Stimulated activated CD4-positive, alpha-beta T cell treated with anti-CD3 and anti-CD28 coated beads, Interleukin-4, amount 100 ng/mL, for 4 hours (primary cell): ENCODE measurements at regions not wholly inside any gene's neighbourhood (a gene's known extent, or its start where the extent isn't known, plus 50 kb on each side); places are given as distances from the start of the nearest gene placed in this dataset.

Experiments
- DNase-seq, 2 experiments: peaks; one replicate each; pipeline ENCODE4 v3.0.0-alpha.2; 2020

DNA sequence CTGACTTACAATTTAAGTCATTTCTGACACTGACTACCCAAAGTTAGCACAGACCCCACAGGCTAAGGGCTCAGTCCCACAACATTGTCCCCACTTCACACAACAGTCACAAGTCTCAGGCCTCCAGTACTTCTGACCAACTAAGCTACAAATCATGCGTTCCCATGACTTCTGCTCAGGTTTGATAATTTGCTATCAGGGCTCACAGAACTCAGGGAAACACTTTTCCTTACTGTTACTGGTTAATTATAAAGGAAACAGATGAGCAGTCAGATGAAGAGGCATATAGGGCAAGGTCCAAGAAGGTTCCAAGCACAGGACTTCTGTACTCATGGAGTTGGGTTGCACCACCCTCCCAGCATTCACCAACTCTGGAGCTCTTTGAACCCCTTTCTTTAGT lies 151.2 kb upstream of the TNR start:
- no peak for DNase-seq

DNA sequence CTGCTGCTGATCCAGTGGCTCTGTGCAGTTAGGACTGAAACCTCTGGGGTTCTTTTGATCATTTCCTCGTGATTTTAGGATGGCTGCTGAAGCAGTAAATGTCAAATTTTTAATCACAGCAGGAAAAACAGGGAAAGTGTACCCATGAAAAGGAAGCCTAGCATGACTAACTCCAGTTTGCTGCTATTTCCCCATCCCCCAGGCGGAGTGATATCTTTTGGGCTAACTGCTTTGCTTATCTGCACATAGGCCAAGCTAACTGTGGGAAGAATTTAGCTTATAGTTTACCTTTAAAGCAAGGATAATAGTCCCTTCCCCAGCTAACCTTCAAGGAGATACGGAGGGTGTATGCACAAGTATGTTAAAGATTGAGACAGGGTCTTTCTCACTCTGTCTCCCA lies 149.8 kb upstream of the TNR start:
- no peak for DNase-seq

DNA sequence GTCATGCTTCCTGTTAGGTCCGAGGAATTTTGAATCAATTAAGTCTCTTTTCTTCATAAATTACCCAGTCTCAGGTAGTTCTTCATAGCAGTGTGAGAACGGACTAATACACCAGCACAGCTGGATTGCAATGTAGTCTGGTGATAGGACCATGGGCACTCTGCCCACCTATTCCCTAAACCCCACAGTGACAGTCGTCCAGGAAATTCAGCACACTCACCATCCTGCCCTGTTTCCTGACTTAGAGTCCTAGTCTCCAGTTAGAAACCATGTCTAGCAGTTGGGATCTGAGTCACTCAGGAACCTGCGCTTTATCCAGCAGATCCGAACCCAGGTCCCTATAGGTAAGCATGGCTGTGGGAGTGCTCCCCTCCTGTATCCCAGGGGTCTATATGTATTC lies 149.3 kb upstream of the TNR start:
- DNase-seq = no peak

DNA sequence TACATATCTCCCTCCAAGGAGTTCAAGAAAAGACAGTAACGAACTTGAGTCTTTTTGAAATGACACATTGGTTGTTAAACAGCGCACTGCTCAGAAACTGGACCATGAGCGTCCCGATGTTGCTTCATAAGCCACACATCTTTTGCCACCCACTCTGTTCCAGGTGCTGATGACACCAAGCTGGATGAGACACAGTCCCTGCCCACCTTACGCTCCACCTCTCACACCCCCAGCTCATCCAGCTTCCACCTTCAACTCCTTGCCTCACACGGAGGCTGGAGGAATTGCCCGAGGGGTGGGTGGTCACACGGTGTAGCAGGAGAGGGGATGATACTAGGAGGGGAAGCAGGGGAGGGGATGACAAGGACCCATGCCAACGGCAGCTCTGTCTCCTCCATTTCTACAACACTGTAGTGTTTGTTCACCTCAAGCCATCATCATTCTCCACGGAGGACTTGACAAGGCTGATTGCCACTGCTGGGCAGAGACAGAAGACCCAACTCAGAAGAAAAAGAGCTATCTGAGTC lies 148.5 kb upstream of the TNR start:
- no peak for DNase-seq

DNA sequence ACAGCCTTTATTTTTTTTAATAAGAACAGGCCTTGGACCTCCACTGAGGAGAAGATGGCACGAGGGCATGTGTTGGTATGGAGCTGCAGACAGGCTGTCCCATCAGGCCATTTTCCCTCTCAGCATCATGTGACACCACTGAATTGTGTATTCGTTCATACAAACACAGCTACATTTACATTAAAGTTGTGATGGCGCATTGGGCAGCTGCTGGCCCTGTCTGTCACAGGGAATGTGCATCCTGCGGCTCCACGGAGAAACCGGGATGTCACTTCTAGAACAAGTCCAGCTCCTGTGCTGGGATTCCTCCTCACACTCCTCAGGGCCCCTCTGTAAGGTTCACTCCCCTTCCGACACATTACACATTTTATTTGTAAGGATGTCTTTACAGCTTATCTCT lies 147.6 kb upstream of the TNR start:
- DNase-seq = no peak

DNA sequence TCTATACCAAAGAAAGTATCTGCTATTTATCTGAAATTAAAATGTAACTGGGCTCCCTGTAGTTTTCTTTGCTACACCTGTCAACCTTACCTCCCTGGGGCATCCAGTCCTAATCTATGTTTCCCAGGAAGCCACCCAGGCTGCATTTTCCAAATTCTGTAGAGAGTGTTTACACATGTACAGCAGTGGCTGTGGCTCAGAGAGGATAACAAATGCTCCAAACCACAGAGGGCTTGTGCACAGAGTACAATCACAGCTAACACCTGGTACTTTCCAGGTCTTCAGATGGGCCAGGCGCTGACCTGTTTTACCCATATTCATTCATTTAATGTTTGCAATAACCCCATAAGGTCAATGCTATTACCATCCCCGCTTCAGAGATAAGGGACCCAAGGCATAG lies 146.5 kb upstream of the TNR start:
- DNase-seq = no peak

DNA sequence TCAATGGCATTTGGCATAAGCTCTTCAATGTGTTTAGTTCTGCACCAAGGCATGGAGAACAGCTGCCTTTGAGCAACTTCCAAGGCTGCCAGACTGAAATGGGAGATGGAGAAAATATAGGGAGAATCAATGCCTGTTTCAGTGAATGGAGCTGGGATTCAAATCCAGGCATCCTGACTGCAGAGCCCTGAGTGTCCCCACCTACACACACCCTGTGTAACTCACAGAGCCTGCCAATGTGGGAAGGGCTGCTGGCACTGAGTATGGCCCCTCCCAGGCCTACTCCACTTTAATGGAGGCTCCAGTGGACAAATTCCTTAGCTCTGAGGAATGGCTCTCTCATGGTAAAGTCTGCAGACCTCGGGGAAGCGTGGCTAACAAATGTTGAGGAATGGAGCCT lies 145.6 kb upstream of the TNR start:
- no peak for DNase-seq

DNA sequence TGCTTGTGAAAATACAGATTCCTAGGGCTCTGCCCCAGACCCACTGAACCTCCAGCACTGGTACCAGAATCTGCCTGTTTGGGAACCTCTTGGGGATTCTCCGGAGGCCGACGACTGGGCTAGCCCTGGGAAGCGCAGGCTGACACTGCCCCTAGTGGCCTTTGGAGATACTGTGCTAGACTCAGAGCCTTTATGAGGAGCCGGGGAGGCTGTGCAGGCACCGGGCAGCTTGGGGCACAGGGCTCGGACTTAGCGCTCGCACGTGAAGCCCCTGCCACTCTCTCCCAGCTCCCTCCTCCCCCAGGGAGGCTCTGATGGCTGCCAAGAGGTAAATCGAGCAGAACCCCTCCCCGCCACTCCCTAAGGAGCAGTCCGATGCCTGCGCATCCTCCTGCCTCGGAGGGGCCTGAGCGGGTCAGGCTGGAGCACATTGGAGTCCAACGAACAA lies 144.6 kb upstream of the TNR start:
- DNase-seq = no peak

DNA sequence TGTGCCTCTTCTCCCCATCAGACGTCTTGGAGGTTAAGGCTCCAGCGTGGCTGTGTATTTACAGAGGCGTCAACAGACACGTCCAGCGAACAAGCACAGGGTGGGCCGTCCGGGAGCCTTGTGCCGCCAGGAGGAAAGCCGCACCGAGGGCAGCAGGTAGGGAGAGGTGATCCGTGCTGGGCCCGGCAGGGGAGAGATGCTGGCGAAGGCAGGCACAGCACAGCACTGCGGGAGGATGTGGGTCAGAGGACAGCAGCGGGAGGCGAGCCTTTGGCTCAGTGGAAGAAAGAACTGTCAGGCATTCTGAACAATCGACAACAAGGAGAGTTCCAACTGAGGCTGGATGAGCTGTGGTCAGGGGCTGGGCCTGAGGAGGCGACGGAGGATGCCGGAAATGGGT lies 144.1 kb upstream of the TNR start:
- no peak for DNase-seq

DNA sequence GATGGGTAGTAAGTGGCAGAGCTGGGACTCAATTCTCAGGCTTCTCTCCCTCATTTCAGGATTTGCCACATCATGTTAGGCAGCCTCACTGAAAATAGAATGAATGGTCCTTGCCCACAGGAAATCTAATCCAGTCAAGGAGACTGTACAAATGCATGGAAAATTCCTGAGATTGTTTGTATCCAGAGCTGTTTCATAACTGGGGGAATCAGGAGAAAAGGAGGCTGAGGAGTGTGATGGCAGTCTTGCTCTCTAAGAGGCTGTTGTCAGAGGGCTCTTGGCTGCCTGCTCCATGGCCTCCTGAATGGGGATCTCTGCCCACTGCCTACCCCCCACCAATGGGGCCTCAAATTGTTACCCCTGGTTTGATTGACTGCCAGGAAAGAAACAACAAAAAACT lies 141.9 kb upstream of the TNR start:
- DNase-seq = no peak

DNA sequence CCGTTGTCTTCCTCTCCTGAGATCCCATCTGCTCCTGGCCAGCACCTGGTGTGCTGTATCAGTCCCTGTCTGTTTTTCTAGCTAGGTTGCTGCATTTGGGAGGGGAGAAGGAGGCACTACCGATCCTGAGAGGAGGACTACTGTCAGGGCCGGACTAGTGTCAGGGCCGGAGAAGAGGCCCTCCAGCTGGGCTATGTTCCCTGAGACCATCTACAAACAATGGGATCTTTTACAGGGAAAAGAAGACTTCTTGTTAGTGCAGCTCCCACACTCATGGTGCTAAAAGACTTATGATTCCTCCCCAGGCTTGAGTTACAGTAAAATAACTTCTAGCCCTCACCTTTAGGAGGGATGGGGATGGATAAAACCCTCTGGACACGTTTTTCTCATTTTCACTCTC lies 141.0 kb upstream of the TNR start:
- DNase-seq = no peak

DNA sequence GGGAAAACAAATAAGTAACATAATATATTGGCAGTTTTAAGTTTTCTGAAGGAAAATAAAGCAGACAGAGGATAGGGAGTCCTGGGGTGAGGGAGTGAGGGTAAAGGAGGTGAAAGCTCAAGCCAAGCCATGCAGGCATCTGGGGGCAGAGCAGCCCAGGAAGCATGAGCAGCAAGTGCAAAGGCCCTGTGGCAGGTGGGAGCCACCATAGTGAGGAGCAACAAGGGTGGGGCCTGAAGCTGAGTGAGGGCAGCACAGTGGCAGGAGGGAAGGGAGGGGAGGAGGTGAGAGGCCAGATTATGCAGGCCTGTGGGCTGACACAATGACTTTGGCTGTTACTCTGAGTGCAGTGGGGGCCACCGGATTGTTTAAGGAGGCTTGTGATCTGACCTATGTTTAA lies 138.8 kb upstream of the TNR start:
- no peak for DNase-seq

DNA sequence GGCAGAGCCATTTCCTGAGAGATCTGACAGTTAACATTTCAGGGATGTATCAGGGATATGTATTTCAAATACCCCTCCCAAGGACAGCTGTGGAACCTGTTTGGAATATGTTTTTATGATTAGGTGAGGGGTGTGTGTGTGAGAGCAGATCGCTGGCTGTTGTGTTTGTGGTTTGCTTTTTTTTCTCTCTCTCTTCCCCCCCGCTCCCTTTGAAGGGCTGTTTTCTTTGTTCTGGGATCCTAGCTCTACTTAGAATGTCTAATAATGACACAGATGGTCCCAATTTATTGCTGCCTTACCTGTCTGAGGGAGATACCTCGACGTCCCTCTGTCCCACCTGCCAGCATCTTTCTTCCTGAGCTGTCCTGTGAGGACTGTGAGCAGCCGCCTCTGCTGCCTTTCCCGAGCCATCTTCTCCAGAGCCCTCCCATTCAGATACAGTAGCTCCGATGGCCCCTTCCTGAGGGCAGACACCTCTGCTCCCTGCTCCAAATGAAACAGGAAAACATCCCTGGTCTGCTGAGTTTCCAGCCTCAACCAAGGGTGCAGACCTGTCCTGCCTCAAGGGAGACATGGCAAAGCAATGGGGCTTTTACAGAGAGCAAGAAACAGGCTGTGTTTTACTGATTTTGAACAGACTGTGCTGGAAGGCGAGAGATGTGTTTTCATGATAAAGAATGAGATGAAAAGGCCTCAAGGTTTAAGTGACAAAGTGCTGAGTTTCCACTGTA lies 138.0 kb upstream of the TNR start:
- DNase-seq = no peak

DNA sequence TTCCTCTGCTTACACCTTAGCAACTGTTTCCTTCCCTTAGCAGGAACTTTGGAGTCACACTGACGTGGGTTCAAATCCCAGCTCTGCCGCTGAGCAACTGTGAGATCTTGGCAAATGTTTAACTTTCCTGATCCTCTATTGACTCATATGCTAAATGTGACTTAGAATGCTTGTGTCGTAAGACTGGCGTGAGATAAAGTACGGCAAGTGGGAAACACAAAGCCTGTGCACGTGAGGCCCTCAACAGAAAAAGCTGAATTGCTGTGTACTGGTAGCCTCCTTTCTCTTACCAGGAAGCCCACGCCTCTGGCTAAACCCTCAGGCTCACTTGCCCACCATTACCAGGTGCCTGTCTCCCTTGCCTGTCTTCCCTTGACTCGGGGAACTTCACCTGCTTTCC lies 135.4 kb upstream of the TNR start:
- no peak for DNase-seq

DNA sequence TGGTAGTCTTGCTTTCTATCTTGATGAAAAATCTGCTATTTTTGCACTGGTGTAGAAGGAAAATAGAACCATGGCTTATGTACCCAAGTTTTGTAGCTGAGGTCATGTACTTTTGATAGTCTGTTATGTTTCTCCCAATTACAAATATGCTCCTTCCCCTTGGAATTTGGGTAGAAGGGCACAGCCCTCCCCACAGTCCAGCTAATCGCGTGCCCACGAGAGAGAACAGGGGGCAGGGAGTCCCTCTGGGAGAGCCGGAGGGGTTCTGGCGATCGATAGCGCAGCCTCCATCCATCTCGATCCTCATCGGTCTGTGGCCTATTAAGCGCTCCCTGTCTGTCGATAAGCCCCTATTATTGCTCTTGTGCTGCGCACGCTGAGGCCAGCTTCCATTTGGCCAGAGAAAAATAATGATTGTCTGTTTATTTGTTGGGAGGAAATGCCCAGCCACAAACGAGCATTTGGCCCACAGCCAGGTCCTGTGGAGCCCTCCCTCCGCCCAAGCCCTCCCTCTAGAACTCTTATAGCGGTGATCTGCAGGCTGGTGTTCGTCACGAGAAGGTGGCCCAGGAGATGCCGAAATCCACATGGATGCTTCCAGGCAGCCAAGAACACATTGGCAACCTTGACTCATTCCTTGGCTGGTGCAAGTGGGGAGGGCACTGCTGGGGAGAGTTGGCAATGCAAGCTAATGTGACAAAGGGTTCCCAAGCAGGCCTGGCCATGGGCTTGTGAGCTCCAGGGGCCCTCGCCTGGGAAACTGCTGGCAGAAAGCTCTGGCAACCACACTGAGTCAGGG lies 134.7 kb upstream of the TNR start:
- no peak for DNase-seq

DNA sequence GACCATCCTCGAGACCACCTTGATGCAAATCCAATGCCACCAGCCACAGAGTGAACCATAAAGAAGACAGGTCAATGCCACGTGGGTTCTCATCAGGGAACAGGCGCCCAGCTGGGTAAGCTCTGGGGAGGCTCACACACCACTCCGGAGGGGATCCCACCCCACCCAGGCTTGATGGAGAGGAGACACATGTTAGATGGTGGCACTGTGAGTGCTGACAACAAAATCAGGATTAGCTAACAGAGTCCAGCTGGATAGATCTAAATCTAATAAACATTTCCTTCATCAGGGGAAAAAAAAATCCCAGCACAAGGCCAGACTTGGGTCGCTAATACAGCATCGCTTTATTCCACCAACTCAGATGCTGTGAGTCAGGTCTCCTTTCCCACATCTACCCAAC lies 132.2 kb upstream of the TNR start:
- DNase-seq = no peak

DNA sequence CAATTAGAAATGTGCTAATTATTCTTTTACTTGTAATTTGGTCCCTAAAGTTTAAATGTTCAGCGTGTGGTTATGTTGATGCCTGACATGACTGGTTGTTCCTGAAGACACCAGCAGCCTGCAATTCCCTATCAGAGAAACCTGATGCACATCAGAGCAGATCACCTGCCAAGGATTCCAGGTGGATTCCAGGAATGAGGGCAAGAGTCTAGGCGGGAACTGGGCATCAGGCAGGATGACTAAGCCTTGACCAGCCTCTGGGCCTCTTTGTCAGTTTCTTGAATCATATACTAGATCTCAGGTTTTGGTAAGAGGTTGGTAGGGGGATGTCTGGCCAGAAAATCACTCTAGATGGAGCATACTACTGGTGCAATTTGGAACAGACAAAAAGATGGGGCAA lies 130.7 kb upstream of the TNR start:
- no peak for DNase-seq

DNA sequence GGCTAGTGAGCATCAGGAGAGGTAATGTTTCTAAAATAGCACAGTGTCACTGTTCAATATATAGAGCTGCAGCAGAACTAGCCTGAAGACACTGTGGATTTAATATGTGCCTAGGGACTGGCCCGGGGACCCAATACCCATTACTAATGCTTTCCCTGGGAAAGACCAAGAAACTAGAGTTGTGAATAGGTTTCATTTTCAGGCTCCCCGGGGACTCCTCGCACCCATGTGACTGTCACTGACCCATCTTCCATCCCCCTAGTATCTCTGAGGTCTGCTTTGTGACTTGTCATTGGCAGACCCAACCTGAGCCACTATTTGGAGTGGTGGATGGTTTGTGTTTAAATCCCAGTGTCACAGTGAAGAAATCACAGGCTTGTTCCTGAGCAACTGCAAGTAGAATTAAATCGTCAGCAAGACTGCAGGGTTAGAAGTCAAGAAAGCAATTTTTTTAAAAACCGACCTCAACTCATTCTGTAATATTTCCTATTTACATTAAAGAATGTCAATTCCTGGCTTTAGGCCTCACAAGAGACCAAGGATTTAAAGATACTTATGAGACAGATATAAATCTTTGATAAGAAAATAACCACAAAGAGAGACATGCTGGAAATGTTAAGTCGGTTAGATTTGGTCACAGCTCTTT lies 130.0 kb upstream of the TNR start:
- no peak for DNase-seq

DNA sequence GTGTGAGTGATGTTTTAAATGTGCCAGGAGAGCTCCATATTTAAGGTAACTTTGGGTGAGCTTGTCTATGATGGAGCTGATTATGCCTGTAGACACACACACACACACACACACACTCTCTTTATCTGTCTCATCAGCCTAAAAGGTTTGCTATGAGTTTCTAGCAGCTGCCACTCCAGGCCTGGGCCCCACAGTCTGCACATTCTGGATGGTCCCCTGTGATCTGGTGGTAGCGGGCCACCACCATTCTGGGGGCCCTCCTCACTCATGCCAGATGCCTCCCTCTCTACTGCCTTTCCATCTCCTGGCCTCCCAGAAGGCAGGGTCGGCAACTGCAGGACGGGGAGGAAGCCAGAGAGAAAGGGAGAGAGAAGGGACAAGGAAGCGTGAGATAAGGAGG lies 129.2 kb upstream of the TNR start:
- DNase-seq = no peak

DNA sequence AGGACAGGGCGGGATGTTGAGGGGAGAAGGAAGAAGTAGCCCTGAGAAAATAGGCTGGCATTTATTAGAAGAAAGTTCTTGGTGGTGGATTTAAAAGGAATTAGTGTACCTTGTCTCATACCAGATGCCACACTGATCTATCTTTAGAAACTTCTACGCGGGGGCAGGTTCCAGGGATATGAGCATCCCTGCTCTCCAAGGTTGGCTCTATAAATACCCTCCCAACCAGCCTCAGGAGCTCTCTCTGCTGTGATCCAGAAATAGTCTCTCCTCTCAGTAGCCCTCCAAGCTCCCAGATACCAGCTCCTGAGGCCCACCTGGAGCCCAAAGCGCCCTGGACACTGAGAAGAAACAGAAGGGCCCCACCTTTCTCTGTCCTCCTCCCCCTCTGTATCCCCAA lies 128.3 kb upstream of the TNR start:
- no peak for DNase-seq

DNA sequence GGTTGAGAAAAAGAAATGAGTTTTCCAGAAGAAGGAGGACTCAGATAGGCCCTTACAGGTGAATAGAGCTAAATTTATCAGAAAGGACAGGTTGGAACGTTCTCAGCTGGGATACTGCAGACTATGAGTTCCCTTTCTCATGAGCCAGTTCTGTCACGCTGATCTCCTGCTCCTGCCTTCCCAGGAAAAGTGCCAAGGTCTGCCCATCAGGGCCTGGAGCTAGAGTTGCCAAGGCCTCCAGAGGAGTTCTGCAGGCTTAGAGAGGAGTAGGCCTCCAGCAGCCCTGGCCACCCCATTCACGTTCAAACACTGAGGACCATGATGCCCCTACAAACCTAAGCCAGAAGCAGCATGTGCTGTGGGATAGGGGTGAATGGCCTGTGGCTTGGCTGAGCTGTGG lies 126.8 kb upstream of the TNR start:
- DNase-seq = no peak

DNA sequence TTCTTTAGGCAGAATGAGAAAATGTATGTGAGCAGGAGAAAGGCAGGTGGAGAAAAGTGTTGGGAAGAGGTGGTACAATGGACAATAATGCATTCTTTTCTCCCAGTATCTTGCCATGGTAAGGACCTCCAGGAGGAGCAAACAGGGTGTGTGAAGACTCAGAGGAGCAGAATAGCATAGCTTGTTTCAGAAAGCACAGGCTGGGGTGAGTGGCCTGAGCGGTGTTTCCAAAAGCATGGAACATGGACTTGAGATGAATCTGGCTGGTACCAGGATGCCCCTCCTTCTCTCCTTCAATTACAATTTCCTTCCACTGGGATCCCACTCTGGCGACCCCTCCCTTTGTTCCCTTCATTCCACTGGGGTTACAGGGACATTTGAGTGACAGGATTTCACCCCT lies 123.4 kb upstream of the TNR start:
- DNase-seq = no peak

DNA sequence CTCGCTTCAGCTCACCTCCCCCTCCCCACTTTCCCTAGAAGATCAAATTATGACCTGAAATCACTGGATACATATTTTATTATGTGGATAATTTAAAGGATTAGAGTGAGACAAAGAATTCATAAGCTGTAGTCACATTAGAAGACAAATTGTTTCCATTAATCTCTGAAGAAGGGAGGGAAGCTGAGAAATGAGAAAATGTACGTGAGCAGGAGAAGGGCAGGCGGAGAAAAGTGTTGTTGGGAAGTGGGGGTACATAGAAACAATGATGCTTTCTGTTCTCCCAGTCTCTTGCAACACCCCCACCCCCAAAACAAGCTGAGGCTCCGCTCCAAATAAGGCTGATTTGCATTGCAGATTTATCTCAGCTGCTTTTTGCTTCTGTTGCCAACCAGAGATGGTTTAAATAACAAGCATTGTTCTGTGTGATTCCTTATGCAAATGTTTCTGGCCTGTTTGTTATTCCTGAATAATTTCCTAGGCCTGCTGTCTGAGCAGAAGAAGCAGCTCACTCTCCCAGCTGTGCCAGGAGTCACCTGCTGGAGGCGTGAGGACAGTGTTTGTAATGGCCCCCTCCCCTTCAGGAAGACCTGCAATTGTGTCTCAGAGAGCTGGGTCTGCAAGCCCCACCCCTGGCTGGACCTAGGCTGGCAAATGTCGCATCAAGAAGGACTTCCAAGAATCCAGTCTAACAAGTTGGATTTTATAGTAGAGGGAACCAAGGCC lies 121.8 kb upstream of the TNR start:
- no peak for DNase-seq
